ENCODE measurements at regions not wholly inside any gene's neighbourhood (a gene's known extent, or its start where the extent isn't known, plus 50 kb on each side); places are given as distances from the start of the nearest gene placed in this dataset.

DNA sequence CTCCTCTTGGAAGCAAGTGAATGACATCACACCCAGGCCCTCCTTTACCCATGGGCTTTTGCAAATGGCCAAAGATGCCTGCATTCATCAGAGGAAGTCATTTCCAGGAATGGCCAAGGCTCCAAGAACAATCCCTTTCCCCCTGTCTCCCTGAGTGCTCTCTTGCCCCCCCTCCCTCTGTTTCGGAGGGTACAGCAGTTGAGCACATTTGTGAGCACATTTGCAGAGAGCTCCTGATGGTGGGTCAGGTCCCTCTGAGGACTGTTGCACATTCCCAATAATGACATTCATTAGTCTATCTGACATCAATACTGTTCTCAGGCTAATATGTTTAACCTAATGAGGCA, 113.4 kb downstream of the MATN1 start:
- no peaks in the 10 kb centered on the region for H3K27me3 ChIP-seq (ENCODE audit: control insufficient read depth, insufficient read depth, low read length)
- no peak overlapping the region for H3K4me3 ChIP-seq (ENCODE audit: low read depth, low read length)
- no peaks in the 10 kb centered on the region for H3K36me3 ChIP-seq (ENCODE audit: control insufficient read depth, insufficient read depth, low read length)
- ChIA-PET POLR2A (no interaction called here), CTCF (interaction anchor here (1.6 kb wide), 1 partner anchor 9 kb away, joined by 5 read pairs; no protein-coding TSS in a partner anchor)
- DNase-seq (ENCODE audit: low read depth), result no peak
- TF ChIP-seq CTCF (IDR thresholded peaks at IDR 0.05; ENCODE audit: insufficient read depth, low read depth, low read length), result no peak

- ChIA-PET POLR2A (no interaction called here), CTCF (interaction anchor here (0.7 to 1.6 kb wide), 2 partner anchors 8 to 696 kb away, joined by 3 to 5 read pairs; no protein-coding TSS in a partner anchor)
- no peak for TF ChIP-seq CTCF (IDR thresholded peaks at IDR 0.05; ENCODE audit: insufficient read depth, low read depth, low read length)
- Histone ChIP-seq H3K4me3 (ENCODE audit: low read depth, low read length) (no peak overlapping the region), H3K36me3 (ENCODE audit: control insufficient read depth, insufficient read depth, low read length) (no peaks in the 10 kb centered on the region), H3K27me3 (ENCODE audit: control insufficient read depth, insufficient read depth, low read length) (no peaks in the 10 kb centered on the region)
- DNase-seq (ENCODE audit: low read depth), result no peak
Observed at GRCh38 chr1:30609336-30609998, 113.9 kb downstream of the MATN1 start.

- CTCF ChIA-PET, result no interaction called here
- no peaks in the 10 kb centered on the region for H3K36me3 ChIP-seq (ENCODE audit: control insufficient read depth, insufficient read depth, low read length)
- DNase-seq (ENCODE audit: low read depth), result no peak
- no peak for TF ChIP-seq CTCF (IDR thresholded peaks at IDR 0.05; ENCODE audit: insufficient read depth, low read depth, low read length)
- H3K4me3 ChIP-seq (ENCODE audit: low read depth, low read length), result no peak overlapping the region
- POLR2A ChIA-PET, result no interaction called here
- no peaks in the 10 kb centered on the region for H3K27me3 ChIP-seq (ENCODE audit: control insufficient read depth, insufficient read depth, low read length)
Observed at GRCh38 chr1:30607723-30608122, 115.7 kb downstream of the MATN1 start.

- ChIA-PET CTCF (no interaction called here), POLR2A (no interaction called here)
- no peak overlapping the region for H3K4me3 ChIP-seq (ENCODE audit: low read depth, low read length)
- H3K36me3 ChIP-seq (ENCODE audit: control insufficient read depth, insufficient read depth, low read length), result no peaks in the 10 kb centered on the region
- DNase-seq (ENCODE audit: low read depth), result no peak
- H3K27me3 ChIP-seq (ENCODE audit: control insufficient read depth, insufficient read depth, low read length), result no peaks in the 10 kb centered on the region
- TF ChIP-seq CTCF (IDR thresholded peaks at IDR 0.05; ENCODE audit: insufficient read depth, low read depth, low read length), result no peak
Observed at GRCh38 chr1:30606166-30606565, 117.2 kb downstream of the MATN1 start.

GRCh38 chr1:30605441-30605920, 117.9 kb downstream of the MATN1 start:
- no peaks in the 10 kb centered on the region for H3K36me3 ChIP-seq (ENCODE audit: control insufficient read depth, insufficient read depth, low read length)
- POLR2A ChIA-PET, result no interaction called here
- CTCF ChIA-PET, result no interaction called here
- no peak overlapping the region for H3K4me3 ChIP-seq (ENCODE audit: low read depth, low read length)
- no peak for DNase-seq (ENCODE audit: low read depth)
- H3K27me3 ChIP-seq (ENCODE audit: control insufficient read depth, insufficient read depth, low read length), result no peaks in the 10 kb centered on the region
- TF ChIP-seq CTCF (IDR thresholded peaks at IDR 0.05; ENCODE audit: insufficient read depth, low read depth, low read length), result no peak

All from BJ (cell line).